ENCODE measurements at regions not wholly inside any gene's neighbourhood (a gene's known extent, or its start where the extent isn't known, plus 50 kb on each side); places are given as distances from the start of the nearest gene placed in this dataset.

- TF ChIP-seq, protein P1, sequence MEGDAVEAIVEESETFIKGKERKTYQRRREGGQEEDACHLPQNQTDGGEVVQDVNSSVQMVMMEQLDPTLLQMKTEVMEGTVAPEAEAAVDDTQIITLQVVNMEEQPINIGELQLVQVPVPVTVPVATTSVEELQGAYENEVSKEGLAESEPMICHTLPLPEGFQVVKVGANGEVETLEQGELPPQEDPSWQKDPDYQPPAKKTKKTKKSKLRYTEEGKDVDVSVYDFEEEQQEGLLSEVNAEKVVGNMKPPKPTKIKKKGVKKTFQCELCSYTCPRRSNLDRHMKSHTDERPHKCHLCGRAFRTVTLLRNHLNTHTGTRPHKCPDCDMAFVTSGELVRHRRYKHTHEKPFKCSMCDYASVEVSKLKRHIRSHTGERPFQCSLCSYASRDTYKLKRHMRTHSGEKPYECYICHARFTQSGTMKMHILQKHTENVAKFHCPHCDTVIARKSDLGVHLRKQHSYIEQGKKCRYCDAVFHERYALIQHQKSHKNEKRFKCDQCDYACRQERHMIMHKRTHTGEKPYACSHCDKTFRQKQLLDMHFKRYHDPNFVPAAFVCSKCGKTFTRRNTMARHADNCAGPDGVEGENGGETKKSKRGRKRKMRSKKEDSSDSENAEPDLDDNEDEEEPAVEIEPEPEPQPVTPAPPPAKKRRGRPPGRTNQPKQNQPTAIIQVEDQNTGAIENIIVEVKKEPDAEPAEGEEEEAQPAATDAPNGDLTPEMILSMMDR (IDR thresholded peaks at IDR 0.05; ENCODE audit: insufficient read depth, low read length, poor library complexity, severe bottlenecking) = no peak
- DNase-seq (ENCODE audit: extremely low read depth, insufficient read length) = no peak
- Histone ChIP-seq H3K27me3 (replicated peaks; ENCODE audit: control insufficient read depth, insufficient read depth, low read length) (no peaks in the 10 kb centered on the region), H3K4me3 (replicated peaks; ENCODE audit: low read depth, low read length) (no peak overlapping the region), H3K36me3 (ENCODE audit: control insufficient read depth, insufficient read depth, low read length) (no peaks in the 10 kb centered on the region)
Observed at GRCh38 chr22:49208004-49208402, 619.7 kb downstream of the BRD1 start.

DNA sequence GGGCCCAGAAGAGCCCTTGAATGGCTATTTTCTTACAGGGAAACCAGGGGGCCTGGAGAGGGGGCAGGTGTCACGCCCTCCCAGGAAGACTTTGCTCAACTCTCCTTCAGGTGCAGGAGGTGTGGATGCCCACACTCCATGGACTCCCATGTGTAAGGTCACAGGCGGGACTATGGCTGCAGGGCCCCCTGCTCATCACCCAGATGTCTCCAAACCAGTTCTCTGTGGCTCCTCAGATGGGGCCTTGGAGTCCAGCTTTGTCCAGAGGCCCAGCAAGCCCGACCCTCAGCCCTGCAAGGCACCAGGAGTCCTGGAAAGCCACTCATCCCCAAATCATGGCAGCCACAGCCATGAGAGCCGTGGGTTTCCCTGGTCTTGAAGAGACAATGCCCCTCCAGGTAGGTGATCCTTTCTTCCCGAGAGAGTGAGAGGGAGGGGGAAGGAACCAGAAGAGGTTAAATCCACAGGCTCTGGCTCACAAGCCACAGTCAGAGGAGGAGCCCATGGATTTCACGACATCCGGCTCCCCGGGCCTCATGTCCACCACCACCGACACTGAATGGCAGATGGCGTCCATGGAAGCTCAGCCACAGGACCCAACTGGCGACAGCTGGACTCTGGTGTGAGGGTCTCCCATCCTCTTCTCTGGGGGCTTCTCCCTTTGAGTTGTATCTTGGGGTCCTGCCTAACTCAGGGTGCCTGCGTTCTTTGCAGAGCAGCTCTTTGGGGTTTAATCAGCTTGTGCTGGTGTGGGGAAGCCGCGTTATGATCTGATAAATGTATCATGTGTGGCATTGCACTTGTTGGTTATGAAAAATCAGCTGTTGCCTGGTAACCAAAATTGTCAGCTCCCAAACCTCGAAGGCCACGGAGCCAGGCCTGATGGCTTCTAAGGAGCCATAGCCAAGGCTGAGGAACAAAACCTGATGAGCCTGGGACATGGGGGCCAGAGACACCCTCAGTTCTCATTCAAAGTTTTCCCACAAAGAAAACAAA lies 620.4 kb downstream of the BRD1 start:
- Histone ChIP-seq H3K27me3 (replicated peaks; ENCODE audit: control insufficient read depth, insufficient read depth, low read length) (no peaks in the 10 kb centered on the region), H3K36me3 (ENCODE audit: control insufficient read depth, insufficient read depth, low read length) (no peaks in the 10 kb centered on the region)
- DNase-seq (ENCODE audit: extremely low read depth, insufficient read length) = no peak

DNA sequence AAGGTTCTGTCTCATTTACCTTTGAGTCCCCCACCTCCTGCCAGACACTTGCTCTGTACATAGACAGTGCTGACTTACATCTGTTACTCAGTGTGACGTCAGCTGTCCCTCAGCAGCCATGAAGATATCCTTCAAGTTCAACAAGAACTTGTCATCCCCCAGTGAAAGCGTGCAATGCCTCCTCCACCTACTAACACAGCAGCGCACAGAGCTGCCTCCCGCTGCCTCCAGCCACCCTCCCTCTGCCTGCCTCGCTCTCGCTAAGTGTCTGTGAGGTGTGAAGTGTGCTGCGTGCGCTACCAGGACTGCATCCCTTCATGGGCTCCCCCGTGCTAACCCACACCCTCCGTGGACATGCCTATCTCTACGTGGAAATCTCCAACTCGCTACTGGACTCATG lies 621.4 kb downstream of the BRD1 start:
- TF ChIP-seq, protein P1 (IDR thresholded peaks at IDR 0.05; ENCODE audit: insufficient read depth, low read length, poor library complexity, severe bottlenecking) = no peak
- H3K36me3 ChIP-seq (ENCODE audit: control insufficient read depth, insufficient read depth, low read length) = no peaks in the 10 kb centered on the region
- no peaks in the 10 kb centered on the region for H3K27me3 ChIP-seq (replicated peaks; ENCODE audit: control insufficient read depth, insufficient read depth, low read length)
- no peak overlapping the region for H3K4me3 ChIP-seq (replicated peaks; ENCODE audit: low read depth, low read length)
- no peak for DNase-seq (ENCODE audit: extremely low read depth, insufficient read length)

More for the DNA sequence above, 620.4 kb downstream of the BRD1 start:
- TF ChIP-seq, protein P1 (IDR thresholded peaks at IDR 0.05; ENCODE audit: insufficient read depth, low read length, poor library complexity, severe bottlenecking) = no peak
- no peak overlapping the region for H3K4me3 ChIP-seq (replicated peaks; ENCODE audit: low read depth, low read length)

GRCh38 chr22:49205483-49205800 lies 622.2 kb downstream of the BRD1 start:
- Histone ChIP-seq H3K4me3 (replicated peaks; ENCODE audit: low read depth, low read length) (no peak overlapping the region), H3K36me3 (ENCODE audit: control insufficient read depth, insufficient read depth, low read length) (no peaks in the 10 kb centered on the region), H3K27me3 (replicated peaks; ENCODE audit: control insufficient read depth, insufficient read depth, low read length) (no peaks in the 10 kb centered on the region)
- DNase-seq (ENCODE audit: extremely low read depth, insufficient read length) = no peak
- TF ChIP-seq, protein P1 (IDR thresholded peaks at IDR 0.05; ENCODE audit: insufficient read depth, low read length, poor library complexity, severe bottlenecking) = no peak

DNA sequence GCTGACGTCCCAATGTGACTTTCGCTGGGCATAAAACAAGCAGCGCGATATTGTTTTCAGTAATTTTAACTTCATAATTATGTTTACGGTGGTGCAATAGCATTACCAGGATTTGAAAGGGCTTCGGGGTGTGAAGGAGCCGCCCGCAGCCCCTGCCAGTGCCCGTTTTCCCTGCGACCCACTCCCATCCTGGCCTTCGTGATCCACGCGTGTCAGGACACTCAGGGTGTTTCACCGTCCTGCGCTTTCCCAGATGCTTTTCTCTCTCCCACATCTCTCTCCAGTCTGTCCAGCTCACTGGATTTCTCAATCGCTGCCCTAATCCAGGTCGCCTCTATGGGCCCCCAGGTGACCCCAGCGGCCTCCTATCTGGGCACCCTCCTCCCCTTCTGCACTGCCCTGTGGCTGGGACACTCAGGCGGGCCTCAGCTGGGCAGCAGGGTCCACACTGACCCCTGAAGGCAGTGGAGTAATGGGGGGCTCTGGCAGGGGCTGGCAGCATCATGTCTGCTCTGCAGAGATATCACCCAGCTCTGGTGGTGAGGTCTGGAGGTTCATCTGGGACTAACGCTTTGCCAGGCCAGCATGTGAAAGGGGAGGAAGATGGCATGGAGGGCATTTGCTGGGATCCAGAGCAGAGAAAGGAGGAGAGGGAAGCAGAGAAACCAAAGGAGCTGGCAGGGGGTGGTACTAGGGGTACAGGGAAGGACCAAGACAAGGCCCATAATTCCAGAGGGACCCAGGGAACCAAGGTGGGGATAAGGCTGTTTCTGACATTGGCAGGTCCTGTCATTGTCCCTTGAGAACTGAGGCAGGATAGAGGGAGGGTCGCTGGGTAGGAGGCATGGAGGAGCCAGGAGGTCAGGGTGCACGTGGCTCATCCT lies 622.8 kb downstream of the BRD1 start:
- H3K4me3 ChIP-seq (replicated peaks; ENCODE audit: low read depth, low read length) = no peak overlapping the region
- no peaks in the 10 kb centered on the region for H3K27me3 ChIP-seq (replicated peaks; ENCODE audit: control insufficient read depth, insufficient read depth, low read length)
- H3K36me3 ChIP-seq (ENCODE audit: control insufficient read depth, insufficient read depth, low read length) = no peaks in the 10 kb centered on the region
- TF ChIP-seq, protein P1 (IDR thresholded peaks at IDR 0.05; ENCODE audit: insufficient read depth, low read length, poor library complexity, severe bottlenecking) = no peak
- DNase-seq (ENCODE audit: extremely low read depth, insufficient read length) = no peak
